ENCODE measurements at regions not wholly inside any gene's neighbourhood (a gene's known extent, or its start where the extent isn't known, plus 50 kb on each side); places are given as distances from the start of the nearest gene placed in this dataset.

- DNase-seq (ENCODE audit: low read depth in 1 of 2, low spot score in 2 of 2) = no peak
- Histone ChIP-seq H3K27ac (no peak overlapping the region), H3K4me1 (replicated peaks) (no peaks in the 10 kb centered on the region), H3K9me3 (replicated peaks) (no peaks in the 10 kb centered on the region), H3K4me3 (no peak overlapping the region), H3K27me3 (replicated peaks) (no peaks in the 10 kb centered on the region), H3K36me3 (no peaks in the 10 kb centered on the region)
Observed at GRCh38 chrX:42602566-42602965, 175.4 kb downstream of the PPP1R2C start.

- no peaks in the 10 kb centered on the region for H3K36me3 ChIP-seq
- no peaks in the 10 kb centered on the region for H3K9me3 ChIP-seq (replicated peaks)
- no peak for DNase-seq (ENCODE audit: low read depth in 1 of 2, low spot score in 2 of 2)
- no peak overlapping the region for H3K4me3 ChIP-seq
- H3K4me1 ChIP-seq (replicated peaks) = no peaks in the 10 kb centered on the region
- H3K27ac ChIP-seq = no peak overlapping the region
- H3K27me3 ChIP-seq (replicated peaks) = no peaks in the 10 kb centered on the region
Observed at GRCh38 chrX:42602136-42602535, 175.8 kb downstream of the PPP1R2C start.

GRCh38 chrX:42597481-42597880, 180.5 kb downstream of the PPP1R2C start:
- no peaks in the 10 kb centered on the region for H3K36me3 ChIP-seq
- no peaks in the 10 kb centered on the region for H3K9me3 ChIP-seq (replicated peaks)
- H3K27ac ChIP-seq = no peak overlapping the region
- no peak overlapping the region for H3K4me3 ChIP-seq
- no peak for DNase-seq (ENCODE audit: low read depth in 1 of 2, low spot score in 2 of 2)
- no peaks in the 10 kb centered on the region for H3K4me1 ChIP-seq (replicated peaks)
- no peaks in the 10 kb centered on the region for H3K27me3 ChIP-seq (replicated peaks)

- no peaks in the 10 kb centered on the region for H3K4me1 ChIP-seq (replicated peaks)
- DNase-seq (ENCODE audit: low read depth in 1 of 2, low spot score in 2 of 2) = no peak
Observed at GRCh38 chrX:42585842-42586621, 191.9 kb downstream of the PPP1R2C start.

GRCh38 chrX:42577936-42578470, 200.0 kb downstream of the PPP1R2C start:
- no peaks in the 10 kb centered on the region for H3K36me3 ChIP-seq
- no peaks in the 10 kb centered on the region for H3K27me3 ChIP-seq (replicated peaks)
- no peaks in the 10 kb centered on the region for H3K4me1 ChIP-seq (replicated peaks)
- no peak for DNase-seq (ENCODE audit: low read depth in 1 of 2, low spot score in 2 of 2)
- H3K27ac ChIP-seq = no peak overlapping the region
- H3K4me3 ChIP-seq = no peak overlapping the region
- no peaks in the 10 kb centered on the region for H3K9me3 ChIP-seq (replicated peaks)

More at GRCh38 chrX:42585842-42586621, 191.9 kb downstream of the PPP1R2C start:
- H3K27me3 ChIP-seq (replicated peaks) = no peaks in the 10 kb centered on the region
- H3K9me3 ChIP-seq (replicated peaks) = no peaks in the 10 kb centered on the region
- no peak overlapping the region for H3K4me3 ChIP-seq
- H3K36me3 ChIP-seq = no peaks in the 10 kb centered on the region
- H3K27ac ChIP-seq = no peak overlapping the region

- Histone ChIP-seq H3K27ac (no peak overlapping the region), H3K4me1 (replicated peaks) (no peaks in the 10 kb centered on the region), H3K9me3 (replicated peaks) (no peaks in the 10 kb centered on the region), H3K27me3 (replicated peaks) (no peaks in the 10 kb centered on the region), H3K36me3 (no peaks in the 10 kb centered on the region), H3K4me3 (no peak overlapping the region)
- peak in 1 of 2 experiments; percentile 6 for DNase-seq (ENCODE audit: low read depth in 1 of 2, low spot score in 2 of 2)
Observed at GRCh38 chrX:42567268-42567667, 210.7 kb downstream of the PPP1R2C start.

GRCh38 chrX:42565739-42566138, 212.2 kb downstream of the PPP1R2C start:
- H3K27ac ChIP-seq = no peak overlapping the region
- no peaks in the 10 kb centered on the region for H3K9me3 ChIP-seq (replicated peaks)
- H3K27me3 ChIP-seq (replicated peaks) = no peaks in the 10 kb centered on the region
- H3K4me3 ChIP-seq = no peak overlapping the region
- no peaks in the 10 kb centered on the region for H3K36me3 ChIP-seq
- DNase-seq (ENCODE audit: low read depth in 1 of 2, low spot score in 2 of 2) = no peak
- H3K4me1 ChIP-seq (replicated peaks) = no peaks in the 10 kb centered on the region

GRCh38 chrX:42546800-42547199, 231.2 kb downstream of the PPP1R2C start:
- Histone ChIP-seq H3K27me3 (replicated peaks) (no peaks in the 10 kb centered on the region), H3K4me1 (replicated peaks) (no peaks in the 10 kb centered on the region), H3K4me3 (no peak overlapping the region), H3K36me3 (no peaks in the 10 kb centered on the region), H3K27ac (no peak overlapping the region), H3K9me3 (replicated peaks) (no peaks in the 10 kb centered on the region)
- DNase-seq (ENCODE audit: low read depth in 1 of 2, low spot score in 2 of 2) = no peak

- Histone ChIP-seq H3K4me1 (replicated peaks) (no peaks in the 10 kb centered on the region), H3K4me3 (no peak overlapping the region), H3K9me3 (replicated peaks) (no peaks in the 10 kb centered on the region), H3K27ac (no peak overlapping the region), H3K36me3 (no peaks in the 10 kb centered on the region), H3K27me3 (replicated peaks) (no peaks in the 10 kb centered on the region)
- DNase-seq (ENCODE audit: low read depth in 1 of 2, low spot score in 2 of 2) = no peak
Observed at GRCh38 chrX:42544883-42545282, 233.1 kb downstream of the PPP1R2C start.

GRCh38 chrX:42541554-42541953, 236.4 kb downstream of the PPP1R2C start:
- Histone ChIP-seq H3K4me1 (replicated peaks) (no peaks in the 10 kb centered on the region), H3K27me3 (replicated peaks) (no peaks in the 10 kb centered on the region), H3K27ac (no peak overlapping the region), H3K4me3 (no peak overlapping the region), H3K36me3 (no peaks in the 10 kb centered on the region), H3K9me3 (replicated peaks) (no peaks in the 10 kb centered on the region)
- DNase-seq (ENCODE audit: low read depth in 1 of 2, low spot score in 2 of 2) = no peak

- Histone ChIP-seq H3K9me3 (replicated peaks) (no peaks in the 10 kb centered on the region), H3K27ac (no peak overlapping the region), H3K4me3 (no peak overlapping the region), H3K4me1 (replicated peaks) (no peaks in the 10 kb centered on the region), H3K36me3 (no peaks in the 10 kb centered on the region), H3K27me3 (replicated peaks) (no peaks in the 10 kb centered on the region)
- no peak for DNase-seq (ENCODE audit: low read depth in 1 of 2, low spot score in 2 of 2)
Observed at GRCh38 chrX:42540146-42540545, 237.8 kb downstream of the PPP1R2C start.

- H3K27ac ChIP-seq = no peak overlapping the region
- no peak for DNase-seq (ENCODE audit: low read depth in 1 of 2, low spot score in 2 of 2)
- H3K9me3 ChIP-seq (replicated peaks) = no peaks in the 10 kb centered on the region
- no peaks in the 10 kb centered on the region for H3K27me3 ChIP-seq (replicated peaks)
- H3K4me3 ChIP-seq = no peak overlapping the region
- H3K4me1 ChIP-seq (replicated peaks) = no peaks in the 10 kb centered on the region
- H3K36me3 ChIP-seq = no peaks in the 10 kb centered on the region
Observed at GRCh38 chrX:42538405-42538804, 239.6 kb downstream of the PPP1R2C start.

GRCh38 chrX:42536286-42536685, 241.7 kb downstream of the PPP1R2C start:
- H3K36me3 ChIP-seq = no peaks in the 10 kb centered on the region
- H3K27ac ChIP-seq = no peak overlapping the region

GRCh38 chrX:42535233-42535632, 242.7 kb downstream of the PPP1R2C start:
- no peaks in the 10 kb centered on the region for H3K9me3 ChIP-seq (replicated peaks)

More at GRCh38 chrX:42536286-42536685, 241.7 kb downstream of the PPP1R2C start:
- Histone ChIP-seq H3K4me3 (no peak overlapping the region), H3K9me3 (replicated peaks) (no peaks in the 10 kb centered on the region), H3K4me1 (replicated peaks) (no peaks in the 10 kb centered on the region), H3K27me3 (replicated peaks) (no peaks in the 10 kb centered on the region)
- no peak for DNase-seq (ENCODE audit: low read depth in 1 of 2, low spot score in 2 of 2)

More at GRCh38 chrX:42535233-42535632, 242.7 kb downstream of the PPP1R2C start:
- no peak overlapping the region for H3K4me3 ChIP-seq
- no peak overlapping the region for H3K27ac ChIP-seq
- DNase-seq (ENCODE audit: low read depth in 1 of 2, low spot score in 2 of 2) = no peak
- no peaks in the 10 kb centered on the region for H3K4me1 ChIP-seq (replicated peaks)
- H3K36me3 ChIP-seq = no peaks in the 10 kb centered on the region
- no peaks in the 10 kb centered on the region for H3K27me3 ChIP-seq (replicated peaks)

Data from SJSA1 (cell line).